ENCODE measurements at regions not wholly inside any gene's neighbourhood (a gene's known extent, or its start where the extent isn't known, plus 50 kb on each side); places are given as distances from the start of the nearest gene placed in this dataset.

DNA sequence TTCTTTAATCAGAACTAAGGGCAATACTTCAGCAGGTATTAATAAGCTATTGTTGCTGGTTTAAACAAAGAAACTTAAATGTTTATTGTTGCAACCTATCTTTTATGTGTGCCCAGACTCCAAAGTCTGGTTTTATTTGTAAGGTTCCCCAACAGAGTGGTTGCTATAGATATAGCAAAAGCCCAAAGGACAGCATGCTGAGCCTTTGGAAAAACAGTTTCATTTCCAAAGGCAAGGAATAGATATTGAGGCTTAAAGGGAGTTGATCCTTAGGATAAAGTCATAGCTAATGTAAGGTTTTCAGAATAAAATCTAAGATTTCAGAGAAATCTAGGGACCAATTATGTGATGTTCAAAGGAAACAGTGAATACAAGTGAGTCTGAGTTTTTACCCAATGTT lies 413.2 kb upstream of the SLC14A2 start:
- TF ChIP-seq, protein P1, sequence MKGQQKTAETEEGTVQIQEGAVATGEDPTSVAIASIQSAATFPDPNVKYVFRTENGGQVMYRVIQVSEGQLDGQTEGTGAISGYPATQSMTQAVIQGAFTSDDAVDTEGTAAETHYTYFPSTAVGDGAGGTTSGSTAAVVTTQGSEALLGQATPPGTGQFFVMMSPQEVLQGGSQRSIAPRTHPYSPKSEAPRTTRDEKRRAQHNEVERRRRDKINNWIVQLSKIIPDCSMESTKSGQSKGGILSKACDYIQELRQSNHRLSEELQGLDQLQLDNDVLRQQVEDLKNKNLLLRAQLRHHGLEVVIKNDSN (IDR thresholded peaks at IDR 0.05) = no peak
- TF ChIP-seq ZBTB7A (IDR thresholded peaks at IDR 0.05; ENCODE audit: low read depth) = no peak
- no peak for TF ChIP-seq TAF1 (IDR thresholded peaks at IDR 0.05; ENCODE audit: low read depth)
- TF ChIP-seq, protein P2, sequence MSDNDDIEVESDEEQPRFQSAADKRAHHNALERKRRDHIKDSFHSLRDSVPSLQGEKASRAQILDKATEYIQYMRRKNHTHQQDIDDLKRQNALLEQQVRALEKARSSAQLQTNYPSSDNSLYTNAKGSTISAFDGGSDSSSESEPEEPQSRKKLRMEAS (IDR thresholded peaks at IDR 0.05) = no peak
- TF ChIP-seq, protein P3, sequence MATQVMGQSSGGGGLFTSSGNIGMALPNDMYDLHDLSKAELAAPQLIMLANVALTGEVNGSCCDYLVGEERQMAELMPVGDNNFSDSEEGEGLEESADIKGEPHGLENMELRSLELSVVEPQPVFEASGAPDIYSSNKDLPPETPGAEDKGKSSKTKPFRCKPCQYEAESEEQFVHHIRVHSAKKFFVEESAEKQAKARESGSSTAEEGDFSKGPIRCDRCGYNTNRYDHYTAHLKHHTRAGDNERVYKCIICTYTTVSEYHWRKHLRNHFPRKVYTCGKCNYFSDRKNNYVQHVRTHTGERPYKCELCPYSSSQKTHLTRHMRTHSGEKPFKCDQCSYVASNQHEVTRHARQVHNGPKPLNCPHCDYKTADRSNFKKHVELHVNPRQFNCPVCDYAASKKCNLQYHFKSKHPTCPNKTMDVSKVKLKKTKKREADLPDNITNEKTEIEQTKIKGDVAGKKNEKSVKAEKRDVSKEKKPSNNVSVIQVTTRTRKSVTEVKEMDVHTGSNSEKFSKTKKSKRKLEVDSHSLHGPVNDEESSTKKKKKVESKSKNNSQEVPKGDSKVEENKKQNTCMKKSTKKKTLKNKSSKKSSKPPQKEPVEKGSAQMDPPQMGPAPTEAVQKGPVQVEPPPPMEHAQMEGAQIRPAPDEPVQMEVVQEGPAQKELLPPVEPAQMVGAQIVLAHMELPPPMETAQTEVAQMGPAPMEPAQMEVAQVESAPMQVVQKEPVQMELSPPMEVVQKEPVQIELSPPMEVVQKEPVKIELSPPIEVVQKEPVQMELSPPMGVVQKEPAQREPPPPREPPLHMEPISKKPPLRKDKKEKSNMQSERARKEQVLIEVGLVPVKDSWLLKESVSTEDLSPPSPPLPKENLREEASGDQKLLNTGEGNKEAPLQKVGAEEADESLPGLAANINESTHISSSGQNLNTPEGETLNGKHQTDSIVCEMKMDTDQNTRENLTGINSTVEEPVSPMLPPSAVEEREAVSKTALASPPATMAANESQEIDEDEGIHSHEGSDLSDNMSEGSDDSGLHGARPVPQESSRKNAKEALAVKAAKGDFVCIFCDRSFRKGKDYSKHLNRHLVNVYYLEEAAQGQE (IDR thresholded peaks at IDR 0.05; ENCODE audit: low read depth) = no peak
- TF ChIP-seq NFIC (IDR thresholded peaks at IDR 0.05) = no peak
- no peak for TF ChIP-seq FOXM1 (IDR thresholded peaks at IDR 0.05; ENCODE audit: borderline replicate concordance, low read depth)
- no peak for TF ChIP-seq TEAD4 (IDR thresholded peaks at IDR 0.05)
- no peak for TF ChIP-seq RAD21 (IDR thresholded peaks at IDR 0.05; ENCODE audit: low read depth)
- TF ChIP-seq TCF12 (IDR thresholded peaks at IDR 0.05; ENCODE audit: low read depth) = no peak
- TF ChIP-seq CEBPB (IDR thresholded peaks at IDR 0.05) = no peak
- TF ChIP-seq YY1 (IDR thresholded peaks at IDR 0.05; ENCODE audit: low read depth) = no peak
- no peak for TF ChIP-seq CREB1 (IDR thresholded peaks at IDR 0.05; ENCODE audit: low read depth)
- TF ChIP-seq EP300 (IDR thresholded peaks at IDR 0.05; ENCODE audit: borderline replicate concordance) = no peak
- no peak for TF ChIP-seq EGR1 (IDR thresholded peaks at IDR 0.05)

DNA sequence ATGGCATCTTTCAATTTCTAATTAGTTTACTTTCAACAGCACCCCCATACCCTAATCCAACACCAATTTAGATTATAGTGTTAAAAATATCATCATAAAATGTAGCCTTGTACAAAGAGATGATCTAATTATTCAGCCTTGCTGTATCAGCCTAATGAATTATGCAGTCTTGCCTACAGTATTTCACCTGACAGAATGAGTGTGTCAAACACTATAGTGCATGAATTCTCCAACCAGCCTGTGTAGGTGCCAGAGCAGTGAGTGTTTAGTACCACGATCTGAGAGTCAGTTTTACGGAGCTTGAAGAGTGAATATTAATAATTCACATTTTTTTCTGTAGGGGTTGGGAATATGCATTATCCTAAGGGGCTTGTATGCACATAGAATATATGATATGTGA lies 411.6 kb upstream of the SLC14A2 start:
- no peak for TF ChIP-seq ZBTB7A (IDR thresholded peaks at IDR 0.05; ENCODE audit: low read depth)
- TF ChIP-seq EGR1 (IDR thresholded peaks at IDR 0.05) = no peak
- TF ChIP-seq CEBPB (IDR thresholded peaks at IDR 0.05) = no peak
- TF ChIP-seq TEAD4 (IDR thresholded peaks at IDR 0.05) = no peak
- no peak for TF ChIP-seq EP300 (IDR thresholded peaks at IDR 0.05; ENCODE audit: borderline replicate concordance)
- TF ChIP-seq NFIC (IDR thresholded peaks at IDR 0.05) = no peak
- no peak for TF ChIP-seq CREB1 (IDR thresholded peaks at IDR 0.05; ENCODE audit: low read depth)
- TF ChIP-seq TCF12 (IDR thresholded peaks at IDR 0.05; ENCODE audit: low read depth) = no peak
- no peak for TF ChIP-seq RAD21 (IDR thresholded peaks at IDR 0.05; ENCODE audit: low read depth)
- TF ChIP-seq, protein P2 (IDR thresholded peaks at IDR 0.05) = no peak

DNA sequence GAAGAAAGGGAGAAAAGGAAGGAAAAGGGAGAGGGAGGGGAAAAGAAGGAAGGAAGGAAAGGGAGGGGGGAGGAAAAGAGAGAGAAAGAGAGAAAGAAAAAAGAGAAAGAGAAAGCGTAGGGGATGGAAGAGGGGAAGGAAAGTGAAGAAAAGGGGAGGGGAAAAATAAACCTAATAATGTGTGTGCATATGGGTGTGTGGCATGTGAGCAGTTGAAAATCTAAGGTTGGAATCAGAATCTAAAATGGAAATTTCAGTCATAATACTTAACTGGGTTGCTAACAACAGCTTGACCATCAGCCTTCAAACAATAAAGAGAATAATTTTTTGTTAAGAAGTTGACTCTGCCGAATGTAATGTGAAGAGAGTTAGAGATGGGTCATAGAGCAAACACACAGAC lies 407.9 kb upstream of the SLC14A2 start:
- TF ChIP-seq EP300 (IDR thresholded peaks at IDR 0.05; ENCODE audit: borderline replicate concordance) (no peak), RAD21 (IDR thresholded peaks at IDR 0.05; ENCODE audit: low read depth) (no peak), ZBTB7A (IDR thresholded peaks at IDR 0.05; ENCODE audit: low read depth) (no peak), TCF12 (IDR thresholded peaks at IDR 0.05; ENCODE audit: low read depth) (no peak), TAF1 (IDR thresholded peaks at IDR 0.05; ENCODE audit: low read depth) (no peak), CEBPB (IDR thresholded peaks at IDR 0.05) (no peak), TEAD4 (IDR thresholded peaks at IDR 0.05) (no peak), EGR1 (IDR thresholded peaks at IDR 0.05) (no peak), CREB1 (IDR thresholded peaks at IDR 0.05; ENCODE audit: low read depth) (no peak), YY1 (IDR thresholded peaks at IDR 0.05; ENCODE audit: low read depth) (no peak), FOXM1 (IDR thresholded peaks at IDR 0.05; ENCODE audit: borderline replicate concordance, low read depth) (no peak), NFIC (IDR thresholded peaks at IDR 0.05) (no peak)
- TF ChIP-seq, protein P2 (IDR thresholded peaks at IDR 0.05) = no peak
- TF ChIP-seq, protein P3 (IDR thresholded peaks at IDR 0.05; ENCODE audit: low read depth) = no peak
- TF ChIP-seq, protein P1 (IDR thresholded peaks at IDR 0.05) = no peak

DNA sequence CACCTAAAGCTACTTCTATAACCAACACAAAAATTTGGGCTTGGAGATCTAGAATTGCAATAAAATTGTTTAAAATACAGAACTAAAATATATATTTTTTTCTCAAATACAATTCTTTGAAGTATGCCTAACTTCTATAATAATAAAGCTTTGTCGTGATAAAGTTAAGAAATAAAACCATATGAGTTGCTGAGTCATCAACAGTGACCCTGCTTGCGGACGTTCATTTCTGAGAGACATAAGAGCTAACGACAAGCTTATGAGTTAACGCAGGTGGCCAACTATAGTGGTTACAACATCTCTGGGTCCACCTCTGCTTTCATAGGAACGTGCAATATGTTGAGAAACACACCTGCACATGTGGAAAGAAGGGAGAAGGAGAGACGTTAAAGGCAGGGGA lies 407.1 kb upstream of the SLC14A2 start:
- TF ChIP-seq, protein P1 (IDR thresholded peaks at IDR 0.05) = no peak
- TF ChIP-seq CREB1 (IDR thresholded peaks at IDR 0.05; ENCODE audit: low read depth) (no peak), FOXM1 (IDR thresholded peaks at IDR 0.05; ENCODE audit: borderline replicate concordance, low read depth) (no peak), EP300 (IDR thresholded peaks at IDR 0.05; ENCODE audit: borderline replicate concordance) (no peak), EGR1 (IDR thresholded peaks at IDR 0.05) (no peak), RAD21 (IDR thresholded peaks at IDR 0.05; ENCODE audit: low read depth) (no peak), NFIC (IDR thresholded peaks at IDR 0.05) (no peak), YY1 (IDR thresholded peaks at IDR 0.05; ENCODE audit: low read depth) (no peak), TAF1 (IDR thresholded peaks at IDR 0.05; ENCODE audit: low read depth) (no peak)
- TF ChIP-seq, protein P3 (IDR thresholded peaks at IDR 0.05; ENCODE audit: low read depth) = no peak
- TF ChIP-seq, protein P2 (IDR thresholded peaks at IDR 0.05) = no peak
